Upper lobe of right lung (tissue), 1 donor: ENCODE measurements at regions not wholly inside any gene's neighbourhood (a gene's known extent, or its start where the extent isn't known, plus 50 kb on each side); places are given as distances from the start of the nearest gene placed in this dataset.
"Not testable (repeated sequence)": the region's sequence is repeated elsewhere in the genome, so short reads cannot be mapped to it uniquely, and the experiment has no call there.

Experiments used
- ATAC-seq: fragments of 200-7000 bp; cut with Tn5 transposase; one replicate; pipeline ENCODE4 v1.9.1; 2020; ENCODE audit warnings: mild to moderate bottlenecking, moderate library complexity
- DNase-seq: peaks from one replicate; pipeline ENCODE4 v3.0.0-alpha.2; 2020
- H3K27ac ChIP-seq: fragments of 200-600 bp; one replicate; pipeline ENCODE4 v1.8.0; 2022
- H3K27me3 ChIP-seq: fragments of 200-600 bp; one replicate; pipeline ENCODE4 v1.8.0; 2022; ENCODE audit warnings: mild to moderate bottlenecking
- H3K36me3 ChIP-seq: fragments of 200-600 bp; one replicate; pipeline ENCODE4 v1.8.0; 2022
- H3K4me1 ChIP-seq: fragments of 200-600 bp; one replicate; pipeline ENCODE4 v1.8.0; 2022
- H3K4me3 ChIP-seq: fragments of 200-600 bp; one replicate; pipeline ENCODE4 v1.8.0; 2022; ENCODE audit warnings: mild to moderate bottlenecking
- H3K9me3 ChIP-seq: fragments of 200-600 bp; one replicate; pipeline ENCODE4 v1.8.0; 2022
- CTCF ChIP-seq: fragments of 200-600 bp; IDR thresholded peaks from one replicate; pipeline ENCODE4 v1.8.0; 2022; ENCODE audit warnings: antibody characterized with exemption
- intact Hi-C: fragments of 100-400 bp; cut with DNase I; formaldehyde crosslinking; loops from one replicate; pipeline ENCODE4 v1.11.0; 2022
- donor health status: DM: no; HTN: yes; CAD: no; lungs with severe emphysema.

- TF ChIP-seq CTCF, result no peak
- intact Hi-C loops, result no loop called here
- ATAC-seq, result peak; percentile 30
- Histone ChIP-seq H3K4me1 (no peaks in the 10 kb centered on the region), H3K27me3 (peaks cover 43% of the 10 kb centered on the region), H3K4me3 (no peak overlapping the region), H3K9me3 (peaks cover 4% of the 10 kb centered on the region), H3K27ac (no peak overlapping the region), H3K36me3 (no peaks in the 10 kb centered on the region)
- DNase-seq, result no peak
These were observed 115.7 kb downstream of the BMS1 start for GRCh38 chr10:42898037-42898960.

GRCh38 chr10:42899036-42899435 lies 116.4 kb downstream of the BMS1 start:
- no peak for ATAC-seq
- H3K4me3 ChIP-seq, result no peak overlapping the region
- no peaks in the 10 kb centered on the region for H3K4me1 ChIP-seq
- TF ChIP-seq CTCF, result no peak
- intact Hi-C loops, result no loop called here
- no peak for DNase-seq
- H3K27me3 ChIP-seq, result peaks cover 36% of the 10 kb centered on the region
- H3K27ac ChIP-seq, result no peak overlapping the region
- H3K36me3 ChIP-seq, result no peaks in the 10 kb centered on the region
- H3K9me3 ChIP-seq, result peaks cover 4% of the 10 kb centered on the region

GRCh38 chr10:42900346-42900745 lies 117.8 kb downstream of the BMS1 start:
- intact Hi-C loops, ATAC-seq, H3K9me3 ChIP-seq, H3K27ac ChIP-seq, DNase-seq, H3K4me1 ChIP-seq, H3K36me3 ChIP-seq, H3K4me3 ChIP-seq: not testable (repeated sequence)
- peaks cover 36% of the 10 kb centered on the region for H3K27me3 ChIP-seq

- H3K4me1 ChIP-seq, result no peaks in the 10 kb centered on the region
- ATAC-seq (peak; percentile 23), DNase-seq (no peak)
- H3K9me3 ChIP-seq, result peaks cover 4% of the 10 kb centered on the region
- no peak for TF ChIP-seq CTCF
- intact Hi-C loops, result no loop called here
- H3K36me3 ChIP-seq, result no peaks in the 10 kb centered on the region
- H3K27me3 ChIP-seq, result no peaks in the 10 kb centered on the region
- H3K4me3 ChIP-seq, result no peak overlapping the region
- no peak overlapping the region for H3K27ac ChIP-seq
These were observed 128.8 kb downstream of the BMS1 start for GRCh38 chr10:42911359-42911758.

GRCh38 chr10:42916974-42917373 lies 134.4 kb downstream of the BMS1 start:
- no peaks in the 10 kb centered on the region for H3K9me3 ChIP-seq
- no peak overlapping the region for H3K4me3 ChIP-seq
- DNase-seq (no peak), ATAC-seq (no peak)
- no peaks in the 10 kb centered on the region for H3K36me3 ChIP-seq
- no peaks in the 10 kb centered on the region for H3K27me3 ChIP-seq
- no peak overlapping the region for H3K27ac ChIP-seq
- TF ChIP-seq CTCF, result no peak
- H3K4me1 ChIP-seq, result no peaks in the 10 kb centered on the region
- intact Hi-C loops, result no loop called here

- H3K4me1 ChIP-seq, result no peaks in the 10 kb centered on the region
- ATAC-seq, result no peak
- no peak overlapping the region for H3K27ac ChIP-seq
- intact Hi-C loops, result no loop called here
- H3K27me3 ChIP-seq, result no peaks in the 10 kb centered on the region
- no peak overlapping the region for H3K4me3 ChIP-seq
- no peaks in the 10 kb centered on the region for H3K36me3 ChIP-seq
- no peaks in the 10 kb centered on the region for H3K9me3 ChIP-seq
- no peak for DNase-seq
- TF ChIP-seq CTCF, result no peak
These were observed 135.2 kb downstream of the BMS1 start for GRCh38 chr10:42917821-42918220.
